GM21619 (cell line): ENCODE measurements at regions not wholly inside any gene's neighbourhood (a gene's known extent, or its start where the extent isn't known, plus 50 kb on each side); places are given as distances from the start of the nearest gene placed in this dataset.

Source experiments
- ATAC-seq: cut with Tn5 transposase; IDR thresholded peaks from one replicate; pipeline ENCODE4 v1.9.1; 2021; ENCODE audit not compliant: unreplicated experiment

- no peak for ATAC-seq
These were observed 365.2 kb downstream of the FAT4 start for GRCh38 chr4:125679989-125680388.

DNA sequence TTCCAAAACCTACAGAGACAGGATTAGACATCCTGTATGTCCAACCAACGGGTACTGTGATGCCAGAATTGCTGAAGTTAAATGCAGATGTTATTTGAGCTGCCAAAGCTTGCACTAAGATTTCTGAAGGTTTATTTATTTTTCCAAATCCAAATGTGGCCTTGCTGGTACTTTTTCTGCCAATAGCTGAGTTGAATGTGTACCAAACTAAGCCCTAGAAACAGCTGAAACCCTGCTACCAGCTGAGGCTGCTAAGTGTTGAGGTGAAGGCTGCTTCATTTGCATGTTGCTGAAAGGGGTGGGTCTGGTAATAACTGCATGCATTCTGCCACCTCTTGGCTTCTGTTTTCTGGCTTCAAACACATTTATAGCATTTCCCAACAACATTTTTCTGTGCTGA lies 366.5 kb downstream of the FAT4 start:
- ATAC-seq = no peak

DNA sequence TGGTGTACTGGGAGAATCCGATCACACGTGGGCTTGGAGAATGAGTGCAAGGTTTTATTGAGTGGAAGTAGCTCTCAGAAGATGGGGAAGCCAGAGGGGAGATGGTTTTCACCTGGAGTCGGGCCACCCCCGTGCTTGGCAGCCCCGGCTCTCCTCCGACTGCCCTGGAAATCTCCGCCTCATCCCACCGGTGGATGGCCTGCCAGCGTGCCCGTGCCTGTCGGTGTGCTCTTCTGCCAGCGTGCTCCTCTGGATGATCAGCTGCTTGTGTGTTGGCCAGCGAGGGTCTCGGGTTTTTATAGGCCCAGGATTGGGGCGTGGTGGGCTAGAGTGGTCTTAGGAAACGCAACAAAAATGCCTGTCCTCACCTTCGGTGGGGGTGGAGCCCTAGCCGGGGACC lies 368.0 kb downstream of the FAT4 start:
- no peak for ATAC-seq

GRCh38 chr4:125688841-125689240 lies 374.1 kb downstream of the FAT4 start:
- ATAC-seq = no peak

- no peak for ATAC-seq
These were observed 375.1 kb downstream of the FAT4 start for GRCh38 chr4:125689805-125690204.

DNA sequence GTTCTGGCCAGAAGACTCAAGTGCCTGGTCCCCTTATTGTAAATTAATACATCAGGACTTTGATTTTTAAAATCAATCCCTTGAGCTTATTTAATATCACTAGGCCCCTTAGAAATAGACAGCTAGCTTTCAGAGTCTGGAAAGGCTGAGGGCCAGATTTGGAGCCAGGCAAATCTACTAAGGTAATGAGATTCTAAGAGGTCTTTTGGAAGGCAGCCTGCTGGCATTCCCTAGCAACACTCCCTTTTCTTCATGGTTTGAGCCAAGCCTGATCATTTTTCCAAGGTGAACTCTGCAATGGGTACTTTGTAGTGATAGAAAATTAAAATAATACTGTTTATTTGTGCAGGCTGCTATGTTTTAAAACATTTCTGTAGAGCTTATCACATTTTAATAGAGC lies 378.5 kb downstream of the FAT4 start:
- ATAC-seq = no peak

GRCh38 chr4:125702406-125702805 lies 387.7 kb downstream of the FAT4 start:
- ATAC-seq = no peak

DNA sequence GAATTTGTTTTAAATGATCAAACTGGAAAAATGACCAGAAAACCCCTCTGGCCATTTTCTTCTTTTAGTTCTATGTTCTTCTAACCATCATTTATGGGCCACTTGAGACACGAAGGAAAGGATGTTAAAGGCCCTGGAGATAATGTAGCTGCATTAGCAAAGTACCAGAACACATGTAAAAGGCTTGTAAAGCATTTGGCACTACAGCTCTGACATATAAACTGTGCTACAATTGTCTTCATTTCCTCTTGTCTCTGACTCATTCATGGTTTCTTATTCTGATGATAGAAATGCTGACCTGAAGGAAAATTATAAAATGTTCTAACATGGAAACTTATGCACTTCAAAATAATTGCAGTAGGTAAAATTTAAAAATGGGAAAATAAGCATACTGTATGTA lies 388.7 kb downstream of the FAT4 start:
- no peak for ATAC-seq

DNA sequence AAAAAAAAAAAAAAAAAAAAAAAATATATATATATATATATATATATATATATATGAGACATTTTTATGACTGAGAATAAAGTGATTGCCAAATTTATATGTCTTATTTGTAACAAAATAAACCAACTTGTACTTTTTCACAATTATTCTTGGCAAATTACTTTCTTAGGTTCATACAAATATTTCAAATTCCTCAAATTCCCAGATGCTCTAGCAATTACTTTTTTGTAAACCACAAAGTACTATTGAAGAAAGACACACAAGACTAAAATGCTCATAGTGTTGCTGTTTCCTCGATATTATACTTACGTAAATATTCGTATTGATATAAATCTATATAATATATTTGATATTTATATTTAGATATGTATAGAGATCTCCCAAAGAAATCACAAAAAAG lies 390.0 kb downstream of the FAT4 start:
- ATAC-seq = no peak

DNA sequence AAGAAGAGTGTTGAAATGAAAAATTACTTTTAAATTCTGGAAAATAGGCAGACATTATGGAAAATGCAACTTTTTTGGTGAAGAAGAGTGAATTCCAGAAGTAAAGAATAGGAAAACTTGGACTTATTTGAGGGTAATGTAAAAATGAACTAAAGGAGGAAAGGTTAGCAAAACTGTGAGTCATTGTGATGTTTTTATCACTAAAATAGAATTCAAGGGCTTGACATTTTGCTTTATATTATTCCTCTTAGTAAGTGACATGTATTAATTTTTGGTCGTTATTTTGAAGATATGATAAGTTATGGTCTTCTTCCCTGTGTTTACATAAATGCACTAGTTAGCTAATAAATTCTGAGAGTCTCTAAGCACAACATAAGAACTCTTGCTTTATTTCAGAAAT lies 390.9 kb downstream of the FAT4 start:
- no peak for ATAC-seq

GRCh38 chr4:125707397-125707796 lies 392.6 kb downstream of the FAT4 start:
- no peak for ATAC-seq

- ATAC-seq = no peak
These were observed 396.0 kb downstream of the FAT4 start for GRCh38 chr4:125710766-125711165.

GRCh38 chr4:125714049-125714448 lies 399.3 kb downstream of the FAT4 start:
- ATAC-seq = no peak

- no peak for ATAC-seq
These were observed 400.1 kb downstream of the FAT4 start for GRCh38 chr4:125714845-125715244.

DNA sequence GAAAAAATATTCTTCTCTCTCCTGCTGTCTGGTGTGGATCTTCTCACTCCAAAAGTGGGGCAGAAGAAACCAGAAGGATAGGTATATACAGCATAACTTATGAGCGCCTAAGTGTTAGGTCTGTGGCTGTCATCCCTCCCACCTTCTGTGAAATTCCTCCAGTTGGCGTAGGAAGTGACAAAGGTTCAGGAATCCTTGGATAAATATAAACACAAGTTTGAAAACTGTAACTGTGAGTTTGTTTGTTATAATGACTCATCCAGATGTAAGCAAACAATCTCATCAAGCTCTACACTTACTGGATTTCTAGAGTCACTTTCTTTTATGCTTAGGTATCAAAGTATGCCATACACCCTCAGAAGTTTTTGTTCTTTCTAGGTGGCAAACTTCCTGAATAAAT lies 405.2 kb downstream of the FAT4 start:
- ATAC-seq = no peak

DNA sequence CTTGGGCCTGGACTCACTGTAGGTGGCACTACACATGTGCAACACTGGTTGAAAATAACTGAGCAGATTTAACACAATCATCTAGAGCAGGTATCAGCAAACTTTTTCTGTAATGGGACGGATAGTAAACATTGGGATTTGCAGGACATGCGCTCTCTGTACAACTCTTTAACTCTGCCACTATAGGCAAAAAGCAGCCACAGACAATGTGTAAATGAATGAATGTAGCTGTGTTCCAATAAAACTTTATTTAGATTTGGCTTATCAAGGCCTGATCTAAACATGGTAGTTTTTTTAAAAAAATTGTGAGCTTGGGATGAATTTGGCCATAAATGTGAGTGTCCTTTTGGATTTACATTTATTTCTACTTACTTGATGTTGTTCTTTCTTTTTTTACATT lies 407.3 kb downstream of the FAT4 start:
- ATAC-seq = no peak

GRCh38 chr4:125725957-125726525 lies 411.3 kb downstream of the FAT4 start:
- no peak for ATAC-seq

- no peak for ATAC-seq
These were observed 413.2 kb downstream of the FAT4 start for GRCh38 chr4:125727931-125728330.

DNA sequence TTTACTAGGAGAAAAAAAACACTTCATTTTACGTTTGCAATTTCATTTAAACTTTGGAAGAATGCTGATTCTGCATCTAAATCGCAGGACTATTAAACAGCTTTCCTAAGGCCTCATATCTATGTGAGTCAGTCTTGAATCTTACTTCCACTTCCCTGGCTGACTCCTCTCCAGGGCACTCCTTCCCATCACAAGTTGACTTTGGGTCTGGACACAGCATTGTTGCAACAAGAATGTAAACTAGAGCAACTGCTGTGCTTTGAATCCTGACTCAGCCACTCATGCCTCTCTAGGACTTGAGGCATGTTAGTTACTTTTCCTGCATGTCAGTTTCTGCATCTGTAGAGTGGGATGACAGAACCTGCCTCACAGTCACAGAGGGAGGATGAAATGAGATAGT lies 413.8 kb downstream of the FAT4 start:
- no peak for ATAC-seq

- no peak for ATAC-seq
These were observed 414.4 kb downstream of the FAT4 start for GRCh38 chr4:125729171-125729570.

DNA sequence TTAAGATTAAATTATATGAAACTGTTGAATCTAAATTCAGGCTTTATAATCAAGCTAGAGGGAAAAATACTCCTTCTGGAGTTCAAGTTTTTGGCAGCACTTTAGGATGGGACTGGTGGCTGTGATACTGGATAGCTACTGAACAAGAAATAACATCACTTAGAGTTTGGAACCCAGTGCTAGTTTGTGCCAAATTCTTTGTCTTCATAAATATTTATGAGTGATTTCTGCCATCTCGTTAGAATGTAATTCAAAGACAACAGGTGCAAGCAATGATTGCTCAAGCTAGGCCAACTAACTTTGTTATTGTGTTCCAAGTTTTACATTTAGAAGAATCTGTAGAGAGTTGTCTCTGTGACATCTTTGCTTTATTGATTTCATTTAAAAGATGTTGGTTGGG lies 417.9 kb downstream of the FAT4 start:
- no peak for ATAC-seq

- no peak for ATAC-seq
These were observed 419.7 kb downstream of the FAT4 start for GRCh38 chr4:125734504-125734903.

- no peak for ATAC-seq
These were observed 420.3 kb downstream of the FAT4 start for GRCh38 chr4:125735102-125735501.

GRCh38 chr4:125736057-125736456 lies 421.3 kb downstream of the FAT4 start:
- ATAC-seq = no peak
